ENCODE measurements at regions not wholly inside any gene's neighbourhood (a gene's known extent, or its start where the extent isn't known, plus 50 kb on each side); places are given as distances from the start of the nearest gene placed in this dataset.

GRCh38 chr20:24816907-24817306 is 132.2 kb upstream of the CST7 start:
- Histone ChIP-seq H3K4me3 (ENCODE audit: low read length) (no peak overlapping the region), H3K9me2 (replicated peaks; ENCODE audit: control insufficient read depth, low read length) (no peaks in the 10 kb centered on the region), H3K4me1 (ENCODE audit: control insufficient read depth, low read length) (no peaks in the 10 kb centered on the region), H3K4me2 (ENCODE audit: low read length) (no peak overlapping the region), H4K20me1 (ENCODE audit: control insufficient read depth, insufficient read depth, low read depth, low read length) (no peaks in the 10 kb centered on the region), H3K9me3 (ENCODE audit: control insufficient read depth, insufficient read depth, low read length) (no peaks in the 10 kb centered on the region), H3K27ac (ENCODE audit: low read depth, low read length) (no peak overlapping the region), H3K27me3 (ENCODE audit: control insufficient read depth, low read length) (no peaks in the 10 kb centered on the region), H3F3A (ENCODE audit: control insufficient read depth, insufficient read depth) (no peaks in the 10 kb centered on the region), H3K36me3 (ENCODE audit: control insufficient read depth, low read length) (no peaks in the 10 kb centered on the region), H3K79me2 (ENCODE audit: control insufficient read depth, low read length) (no peaks in the 10 kb centered on the region)
- TF ChIP-seq EZH2phosphoT487 (IDR thresholded peaks at IDR 0.05; ENCODE audit: borderline replicate concordance, low read length) = no peak
- no peak for TF ChIP-seq CTCF (IDR thresholded peaks at IDR 0.05; ENCODE audit: low read depth, low read length, poor library complexity, severe bottlenecking)

- Histone ChIP-seq H3K36me3 (ENCODE audit: control insufficient read depth, low read length) (no peaks in the 10 kb centered on the region), H4K20me1 (ENCODE audit: control insufficient read depth, insufficient read depth, low read depth, low read length) (no peaks in the 10 kb centered on the region), H3K4me3 (ENCODE audit: low read length) (no peak overlapping the region), H3K27me3 (ENCODE audit: control insufficient read depth, low read length) (no peaks in the 10 kb centered on the region), H3K9me3 (ENCODE audit: control insufficient read depth, insufficient read depth, low read length) (no peaks in the 10 kb centered on the region), H3K4me2 (ENCODE audit: low read length) (no peak overlapping the region), H3K4me1 (ENCODE audit: control insufficient read depth, low read length) (no peaks in the 10 kb centered on the region), H3K27ac (ENCODE audit: low read depth, low read length) (no peak overlapping the region), H3F3A (ENCODE audit: control insufficient read depth, insufficient read depth) (no peaks in the 10 kb centered on the region), H3K79me2 (ENCODE audit: control insufficient read depth, low read length) (no peaks in the 10 kb centered on the region), H3K9me2 (replicated peaks; ENCODE audit: control insufficient read depth, low read length) (no peaks in the 10 kb centered on the region)
- no peak for TF ChIP-seq CTCF (IDR thresholded peaks at IDR 0.05; ENCODE audit: low read depth, low read length, poor library complexity, severe bottlenecking)
- no peak for TF ChIP-seq EZH2phosphoT487 (IDR thresholded peaks at IDR 0.05; ENCODE audit: borderline replicate concordance, low read length)
These were observed 131.7 kb upstream of the CST7 start for GRCh38 chr20:24817351-24817750.

- Histone ChIP-seq H3K27me3 (ENCODE audit: control insufficient read depth, low read length) (no peaks in the 10 kb centered on the region), H3K36me3 (ENCODE audit: control insufficient read depth, low read length) (no peaks in the 10 kb centered on the region), H3K27ac (ENCODE audit: low read depth, low read length) (no peak overlapping the region)
These were observed 131.0 kb upstream of the CST7 start for GRCh38 chr20:24818056-24818455.

More at GRCh38 chr20:24818056-24818455, 131.0 kb upstream of the CST7 start:
- H4K20me1 ChIP-seq (ENCODE audit: control insufficient read depth, insufficient read depth, low read depth, low read length) = no peaks in the 10 kb centered on the region
- H3K4me1 ChIP-seq (ENCODE audit: control insufficient read depth, low read length) = no peaks in the 10 kb centered on the region
- no peak overlapping the region for H3K4me3 ChIP-seq (ENCODE audit: low read length)
- H3K4me2 ChIP-seq (ENCODE audit: low read length) = no peak overlapping the region
- no peaks in the 10 kb centered on the region for H3F3A ChIP-seq (ENCODE audit: control insufficient read depth, insufficient read depth)
- no peaks in the 10 kb centered on the region for H3K9me3 ChIP-seq (ENCODE audit: control insufficient read depth, insufficient read depth, low read length)
- TF ChIP-seq CTCF (IDR thresholded peaks at IDR 0.05; ENCODE audit: low read depth, low read length, poor library complexity, severe bottlenecking) = no peak
- TF ChIP-seq EZH2phosphoT487 (IDR thresholded peaks at IDR 0.05; ENCODE audit: borderline replicate concordance, low read length) = no peak
- no peaks in the 10 kb centered on the region for H3K9me2 ChIP-seq (replicated peaks; ENCODE audit: control insufficient read depth, low read length)
- no peaks in the 10 kb centered on the region for H3K79me2 ChIP-seq (ENCODE audit: control insufficient read depth, low read length)

All from DOHH2 (cell line).